Neural progenitor cell (in vitro differentiated cells): ENCODE measurements at regions not wholly inside any gene's neighbourhood (a gene's known extent, or its start where the extent isn't known, plus 50 kb on each side); places are given as distances from the start of the nearest gene placed in this dataset.

Experiments used
- DNase-seq: peaks from one replicate; pipeline ENCODE4 v3.0.0-alpha.2; 2016; ENCODE audit warnings: low spot score
- H2AFZ ChIP-seq: fragments of 200-600 bp; sonication (generic); replicated peaks from 2 replicates; pipeline ENCODE4 v1.6.1; 2016; ENCODE audit warnings: antibody characterized with exemption
- H3F3A ChIP-seq: fragments of 200-600 bp; sonication (generic); 2 replicates; pipeline ENCODE4 v1.6.1; 2016; ENCODE audit warnings: antibody characterized with exemption, low read depth
- H3K27ac ChIP-seq: fragments of 200-600 bp; sonication (generic); 2 replicates; pipeline ENCODE4 v1.5.1; 2016; ENCODE audit warnings: mild to moderate bottlenecking
- H3K27me3 ChIP-seq: fragments of 200-600 bp; sonication (generic); 2 replicates; pipeline ENCODE4 v1.6.1; 2016; ENCODE audit warnings: mild to moderate bottlenecking, moderate library complexity
- H3K36me3 ChIP-seq: fragments of 200-600 bp; sonication (generic); 2 replicates; pipeline ENCODE4 v1.5.1; 2016
- H3K4me1 ChIP-seq: fragments of 200-600 bp; sonication (generic); 2 replicates; pipeline ENCODE4 v1.6.1; 2016; ENCODE audit warnings: mixed run types
- H3K4me2 ChIP-seq: fragments of 200-600 bp; sonication (generic); 2 replicates; pipeline ENCODE4 v1.6.1; 2016
- H3K4me3 ChIP-seq: fragments of 200-600 bp; sonication (generic); 2 replicates; pipeline ENCODE4 v1.5.1; 2016
- H3K79me2 ChIP-seq: fragments of 200-600 bp; sonication (generic); 2 replicates; pipeline ENCODE4 v1.6.1; 2016; ENCODE audit warnings: low read depth
- H3K9ac ChIP-seq: fragments of 200-600 bp; sonication (generic); 2 replicates; pipeline ENCODE4 v1.6.1; 2016
- H3K9me3 ChIP-seq: fragments of 200-600 bp; sonication (generic); 2 replicates; pipeline ENCODE4 v1.5.1; 2016; ENCODE audit warnings: low read depth
- H4K20me1 ChIP-seq: fragments of 200-600 bp; sonication (generic); 2 replicates; pipeline ENCODE4 v1.6.1; 2016; ENCODE audit warnings: low read depth
- H3K27ac Mint-ChIP-seq: 3 replicates; pipeline ENCODE4 v1.8.0; 2021; ENCODE audit warnings: mixed read lengths
- H3K27me3 Mint-ChIP-seq: 2 replicates; pipeline ENCODE4 v1.8.0; 2022; ENCODE audit warnings: low read depth, mild to moderate bottlenecking, inconsistent platforms, moderate library complexity, mixed read lengths; ENCODE audit not compliant: insufficient read depth
- H3K36me3 Mint-ChIP-seq: 3 replicates; pipeline ENCODE4 v1.8.0; 2021; ENCODE audit warnings: mixed read lengths
- H3K4me1 Mint-ChIP-seq: 3 replicates; pipeline ENCODE4 v1.8.0; 2021; ENCODE audit warnings: mixed read lengths
- H3K4me3 Mint-ChIP-seq: 3 replicates; pipeline ENCODE4 v1.8.0; 2021; ENCODE audit warnings: mild to moderate bottlenecking, moderate library complexity, mixed read lengths
- H3K9me3 Mint-ChIP-seq: 3 replicates; pipeline ENCODE4 v1.8.0; 2020; ENCODE audit warnings: mixed read lengths
- CTCF ChIP-seq: fragments of 200-600 bp; sonication (generic); IDR thresholded peaks from 2 replicates; pipeline ENCODE4 v1.5.1; 2017; ENCODE audit warnings: antibody characterized with exemption, mild to moderate bottlenecking
- EZH2 ChIP-seq: fragments of 200-600 bp; sonication (generic); IDR thresholded peaks from 2 replicates; pipeline ENCODE4 v1.6.1; 2017; ENCODE audit warnings: antibody characterized with exemption, mild to moderate bottlenecking, moderate library complexity
- EZH2phosphoT487 ChIP-seq: fragments of 200-600 bp; sonication (generic); IDR thresholded peaks from 2 replicates; pipeline ENCODE4 v1.6.1; 2017; ENCODE audit warnings: antibody characterized with exemption

DNA sequence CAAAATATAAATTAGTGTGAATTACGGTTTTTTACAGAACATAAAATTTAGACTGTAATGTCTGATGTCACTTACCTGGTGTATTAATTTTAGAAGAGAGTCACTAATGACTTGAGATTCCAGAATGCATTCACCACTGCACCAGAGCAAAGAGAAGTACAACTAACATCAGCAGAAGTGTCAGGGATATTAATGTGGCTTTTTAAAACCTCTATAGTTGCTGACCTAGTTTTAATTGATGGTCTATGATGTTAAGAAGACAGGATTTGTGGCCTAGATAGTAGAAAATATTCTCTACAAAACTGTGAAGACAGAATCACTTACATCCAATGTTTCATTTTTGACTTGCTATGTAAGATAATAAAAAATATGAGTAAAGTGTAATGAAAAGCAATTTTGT, 1181.6 kb downstream of the RAPGEF2 start:
- H3K4me3 Mint-ChIP-seq: no peak overlapping the region
- Histone ChIP-seq H3K36me3 (no peaks in the 10 kb centered on the region), H3K4me3 (no peak overlapping the region), H3K9ac (no peak overlapping the region), H3K79me2 (no peaks in the 10 kb centered on the region), H3K27me3 (no peaks in the 10 kb centered on the region), H3K27ac (no peak overlapping the region), H3K4me2 (no peak overlapping the region), H3K9me3 (no peaks in the 10 kb centered on the region), H4K20me1 (no peaks in the 10 kb centered on the region), H3F3A (no peaks in the 10 kb centered on the region), H3K4me1 (no peaks in the 10 kb centered on the region), H2AFZ (no peak overlapping the region)
- no peak for DNase-seq
- H3K9me3 Mint-ChIP-seq: peaks cover 13% of the 10 kb centered on the region
- no peak for TF ChIP-seq CTCF
- TF ChIP-seq EZH2: no peak
- no peak for TF ChIP-seq EZH2phosphoT487
- H3K27me3 Mint-ChIP-seq: no peaks in the 10 kb centered on the region
- no peaks in the 10 kb centered on the region for H3K4me1 Mint-ChIP-seq
- no peaks in the 10 kb centered on the region for H3K36me3 Mint-ChIP-seq
- no peak overlapping the region for H3K27ac Mint-ChIP-seq

DNA sequence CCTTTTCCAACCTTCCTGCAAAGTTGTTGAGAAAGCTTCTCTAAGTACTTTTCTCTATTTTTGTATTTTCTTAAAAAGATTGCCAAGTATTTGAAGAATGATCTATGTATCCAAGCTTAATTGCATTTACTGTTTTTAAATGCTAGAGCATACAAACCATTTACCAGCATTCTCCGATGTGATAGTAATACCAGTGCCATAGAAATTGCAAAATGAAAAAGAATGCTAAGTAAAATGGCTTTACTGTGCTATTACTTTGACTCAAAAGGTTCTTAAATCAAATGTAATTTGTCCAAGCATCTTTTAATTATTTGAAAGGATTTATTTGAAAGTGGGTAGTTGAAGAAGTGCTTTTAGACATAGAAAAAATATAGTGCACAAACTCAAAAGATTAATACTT, 1183.2 kb downstream of the RAPGEF2 start:
- H3K4me1 Mint-ChIP-seq: no peaks in the 10 kb centered on the region
- Histone ChIP-seq H4K20me1 (no peaks in the 10 kb centered on the region), H3K27ac (no peak overlapping the region)

DNA sequence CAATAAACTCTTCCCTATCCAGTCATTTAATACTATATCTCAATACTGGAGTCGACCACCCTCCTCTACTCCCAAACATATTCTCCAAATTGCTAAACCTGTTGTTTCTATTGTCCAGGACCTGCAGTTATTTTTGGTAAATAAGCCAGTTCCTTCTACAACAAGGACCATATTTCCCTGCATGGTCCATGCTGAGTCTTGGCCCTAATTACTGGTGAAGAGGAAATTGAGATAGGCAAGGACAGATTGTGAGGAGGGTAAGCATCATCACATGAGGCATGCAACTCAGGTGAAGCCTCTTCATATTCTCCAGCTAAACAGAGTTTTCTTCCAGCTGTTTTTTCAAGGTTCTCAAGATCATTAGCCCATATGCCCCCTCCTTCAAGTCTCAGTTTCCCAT, 1193.6 kb downstream of the RAPGEF2 start:
- H2AFZ ChIP-seq: no peak overlapping the region
- Mint-ChIP-seq H3K27ac (no peak overlapping the region), H3K27me3 (no peaks in the 10 kb centered on the region), H3K4me1 (no peaks in the 10 kb centered on the region), H3K9me3 (no peaks in the 10 kb centered on the region), H3K4me3 (no peak overlapping the region), H3K36me3 (no peaks in the 10 kb centered on the region)
- H3K9me3 ChIP-seq: no peaks in the 10 kb centered on the region
- no peaks in the 10 kb centered on the region for H3K27me3 ChIP-seq
- H3K4me2 ChIP-seq: no peak overlapping the region
- H3F3A ChIP-seq: no peaks in the 10 kb centered on the region
- no peak for TF ChIP-seq CTCF
- no peak for TF ChIP-seq EZH2
- no peak for TF ChIP-seq EZH2phosphoT487
- no peaks in the 10 kb centered on the region for H3K79me2 ChIP-seq
- no peaks in the 10 kb centered on the region for H4K20me1 ChIP-seq
- H3K4me3 ChIP-seq: no peak overlapping the region
- H3K4me1 ChIP-seq: no peaks in the 10 kb centered on the region
- H3K9ac ChIP-seq: no peak overlapping the region
- no peak overlapping the region for H3K27ac ChIP-seq
- no peaks in the 10 kb centered on the region for H3K36me3 ChIP-seq
- no peak for DNase-seq

More for the DNA sequence above, 1183.2 kb downstream of the RAPGEF2 start:
- TF ChIP-seq CTCF (no peak), EZH2phosphoT487 (no peak), EZH2 (no peak)
- Mint-ChIP-seq H3K27me3 (no peaks in the 10 kb centered on the region), H3K4me3 (no peak overlapping the region), H3K9me3 (peaks cover 3% of the 10 kb centered on the region), H3K27ac (no peak overlapping the region), H3K36me3 (no peaks in the 10 kb centered on the region)
- no peak for DNase-seq
- no peaks in the 10 kb centered on the region for H3K9me3 ChIP-seq
- no peak overlapping the region for H3K4me2 ChIP-seq
- no peaks in the 10 kb centered on the region for H3K27me3 ChIP-seq
- no peaks in the 10 kb centered on the region for H3K4me1 ChIP-seq
- no peaks in the 10 kb centered on the region for H3K36me3 ChIP-seq
- H2AFZ ChIP-seq: no peak overlapping the region
- no peak overlapping the region for H3K9ac ChIP-seq
- no peaks in the 10 kb centered on the region for H3F3A ChIP-seq
- H3K79me2 ChIP-seq: no peaks in the 10 kb centered on the region
- H3K4me3 ChIP-seq: no peak overlapping the region

DNA sequence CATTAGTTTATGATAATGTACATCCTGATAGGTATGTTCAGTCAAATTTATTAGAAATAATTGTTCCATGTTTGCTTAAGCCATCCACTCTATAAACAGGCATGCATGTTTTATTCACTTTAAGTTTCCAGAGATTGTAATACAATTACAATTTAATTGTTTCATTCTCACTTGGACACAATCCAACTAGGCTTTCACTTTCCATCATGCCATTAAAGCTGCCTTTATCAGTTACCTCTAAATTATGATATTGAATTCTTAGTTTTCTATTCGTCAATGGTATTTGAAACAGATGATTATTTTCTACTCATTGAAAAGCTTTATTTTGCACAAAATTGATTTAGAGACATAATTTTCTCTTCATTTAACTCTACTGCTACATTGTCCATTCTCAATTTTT, 1196.3 kb downstream of the RAPGEF2 start:
- H3K4me3 Mint-ChIP-seq: no peak overlapping the region

More for the DNA sequence above, 1196.3 kb downstream of the RAPGEF2 start:
- Histone ChIP-seq H3K9ac (no peak overlapping the region), H3K36me3 (no peaks in the 10 kb centered on the region), H3K27me3 (no peaks in the 10 kb centered on the region), H3K4me3 (no peak overlapping the region), H3K4me2 (no peak overlapping the region), H3K27ac (no peak overlapping the region), H3F3A (no peaks in the 10 kb centered on the region), H3K9me3 (no peaks in the 10 kb centered on the region), H3K4me1 (no peaks in the 10 kb centered on the region), H2AFZ (no peak overlapping the region), H4K20me1 (no peaks in the 10 kb centered on the region), H3K79me2 (no peaks in the 10 kb centered on the region)
- DNase-seq: no peak
- no peaks in the 10 kb centered on the region for H3K27me3 Mint-ChIP-seq
- no peak for TF ChIP-seq EZH2
- no peak for TF ChIP-seq CTCF
- no peak for TF ChIP-seq EZH2phosphoT487
- H3K4me1 Mint-ChIP-seq: no peaks in the 10 kb centered on the region
- no peaks in the 10 kb centered on the region for H3K36me3 Mint-ChIP-seq
- no peak overlapping the region for H3K27ac Mint-ChIP-seq
- no peaks in the 10 kb centered on the region for H3K9me3 Mint-ChIP-seq
